Epithelial cell of proximal tubule (primary cell): ENCODE measurements at regions not wholly inside any gene's neighbourhood (a gene's known extent, or its start where the extent isn't known, plus 50 kb on each side); places are given as distances from the start of the nearest gene placed in this dataset.

Experiments used
- DNase-seq: peaks from one replicate; pipeline ENCODE4 v3.0.0-alpha.2; 2011; ENCODE audit warnings: low read depth
- H3K4me3 ChIP-seq: 2 replicates; pipeline ENCODE4 v1.5.1; 2011; ENCODE audit warnings: low read depth, mild to moderate bottlenecking, low read length
- CTCF ChIP-seq: conservative IDR thresholded peaks from 2 replicates; pipeline ENCODE4 v1.5.1; 2012; ENCODE audit warnings: low read depth, mild to moderate bottlenecking, low read length

DNA sequence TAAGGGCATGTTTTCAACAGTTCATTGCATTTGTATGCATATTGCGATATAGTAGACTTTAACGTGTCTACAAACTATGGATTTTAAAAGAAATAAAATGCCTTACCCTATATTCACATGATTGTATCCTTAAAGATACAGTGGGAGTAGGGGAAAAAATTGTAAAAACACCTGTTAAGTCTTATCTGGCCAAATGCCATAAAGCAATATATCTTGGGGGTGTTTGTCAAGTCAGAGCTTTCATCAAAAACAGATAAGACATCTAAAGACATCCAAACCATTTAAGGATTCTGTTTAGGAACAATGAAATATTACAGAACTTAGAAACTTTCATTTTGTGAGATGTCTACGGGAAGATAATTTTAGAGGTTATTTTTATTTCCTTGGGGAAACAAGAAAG is 152.3 kb downstream of the AASDH start:
- no peak for TF ChIP-seq CTCF
- DNase-seq: no peak
- no peak overlapping the region for H3K4me3 ChIP-seq

GRCh38 chr4:56234098-56234497 is 153.2 kb downstream of the AASDH start:
- no peak overlapping the region for H3K4me3 ChIP-seq
- no peak for TF ChIP-seq CTCF
- no peak for DNase-seq

DNA sequence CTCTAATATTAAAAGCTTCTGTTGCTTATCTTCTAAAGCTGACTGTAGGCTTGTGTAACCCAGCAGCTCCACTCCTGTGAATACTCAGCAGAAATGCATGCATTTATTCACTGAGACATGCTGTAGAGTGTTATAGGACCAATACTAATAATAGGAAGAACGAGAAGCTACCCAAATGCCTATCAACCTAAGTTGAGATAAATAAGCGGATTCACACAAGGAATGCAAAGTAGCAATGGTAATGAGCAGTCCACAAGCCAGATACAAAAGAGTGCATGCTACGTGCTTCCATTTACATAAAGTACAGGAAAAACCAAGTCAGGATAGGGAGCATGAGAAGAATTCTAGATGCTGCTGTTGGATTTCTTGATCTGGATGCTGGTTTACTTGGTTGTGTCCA is 155.9 kb downstream of the AASDH start:
- H3K4me3 ChIP-seq: no peak overlapping the region
- DNase-seq: no peak
- TF ChIP-seq CTCF: no peak

GRCh38 chr4:56229947-56230346 is 157.3 kb downstream of the AASDH start:
- no peak for DNase-seq
- no peak overlapping the region for H3K4me3 ChIP-seq
- no peak for TF ChIP-seq CTCF

DNA sequence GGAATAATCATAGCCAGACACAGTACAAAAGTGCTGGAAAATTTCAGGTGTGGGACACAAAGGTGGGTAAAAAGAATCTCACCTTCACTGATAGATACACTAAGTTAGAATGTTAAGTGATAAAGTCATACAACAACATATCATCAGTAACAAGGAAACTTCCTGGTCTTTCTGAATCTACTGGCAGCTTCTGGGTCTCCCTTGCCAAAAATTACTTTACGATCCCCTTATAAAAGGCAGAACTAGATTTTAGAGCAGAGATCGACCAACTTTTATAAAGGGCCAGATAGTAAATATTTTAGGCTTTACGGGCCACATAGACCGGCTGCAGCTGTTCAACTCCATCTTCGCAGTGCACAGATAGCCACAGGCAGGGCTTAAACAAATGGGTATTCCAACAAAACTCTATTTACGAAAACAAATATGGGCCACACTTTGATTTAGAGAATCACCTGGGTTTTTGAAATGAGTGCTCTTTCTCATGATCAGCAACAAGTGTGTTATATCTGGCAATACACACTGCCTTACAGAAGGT is 159.9 kb downstream of the AASDH start:
- no peak for TF ChIP-seq CTCF
- no peak overlapping the region for H3K4me3 ChIP-seq
- DNase-seq: no peak

DNA sequence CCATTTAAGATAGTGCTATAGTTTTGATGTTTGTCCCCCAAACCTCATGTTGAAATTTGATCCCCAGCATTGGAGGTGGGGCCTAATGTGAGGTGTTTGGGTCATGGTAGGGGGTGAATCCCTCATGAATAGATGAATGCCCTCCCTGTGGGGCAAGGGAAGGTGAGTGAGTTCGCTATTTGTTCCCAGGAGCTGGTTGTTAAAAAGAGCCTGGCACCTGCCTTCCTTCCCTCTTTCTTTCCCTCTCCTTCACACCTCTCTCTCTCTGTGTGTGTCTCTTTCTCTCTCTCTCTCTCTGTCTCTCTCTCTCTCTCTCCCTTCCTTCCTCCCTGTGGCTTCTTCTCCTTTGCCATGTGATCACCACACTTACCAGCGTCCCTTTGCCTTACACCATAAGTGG is 160.7 kb downstream of the AASDH start:
- H3K4me3 ChIP-seq: no peak overlapping the region
- no peak for DNase-seq
- TF ChIP-seq CTCF: no peak

GRCh38 chr4:56224641-56225040 is 162.7 kb downstream of the AASDH start:
- no peak overlapping the region for H3K4me3 ChIP-seq
- DNase-seq: no peak
- no peak for TF ChIP-seq CTCF
